Choroid plexus epithelial cell (primary cell): ENCODE measurements at regions not wholly inside any gene's neighbourhood (a gene's known extent, or its start where the extent isn't known, plus 50 kb on each side); places are given as distances from the start of the nearest gene placed in this dataset.
A peak's percentile ranks its signal among the peaks of the same experiment; 100 is the strongest.

Source experiments
- DNase-seq: peaks from one replicate; pipeline ENCODE4 v3.0.0-alpha.2; 2010; ENCODE audit warnings: low read depth
- H3K4me3 ChIP-seq: 2 replicates; pipeline ENCODE4 v1.5.1; 2011; ENCODE audit warnings: low read depth, mild to moderate bottlenecking, control low read depth, low read length, moderate library complexity
- CTCF ChIP-seq: conservative IDR thresholded peaks from 2 replicates; pipeline ENCODE4 v1.5.1; 2011; ENCODE audit warnings: low read depth, mild to moderate bottlenecking, control low read depth, inconsistent platforms, low read length, moderate library complexity

DNA sequence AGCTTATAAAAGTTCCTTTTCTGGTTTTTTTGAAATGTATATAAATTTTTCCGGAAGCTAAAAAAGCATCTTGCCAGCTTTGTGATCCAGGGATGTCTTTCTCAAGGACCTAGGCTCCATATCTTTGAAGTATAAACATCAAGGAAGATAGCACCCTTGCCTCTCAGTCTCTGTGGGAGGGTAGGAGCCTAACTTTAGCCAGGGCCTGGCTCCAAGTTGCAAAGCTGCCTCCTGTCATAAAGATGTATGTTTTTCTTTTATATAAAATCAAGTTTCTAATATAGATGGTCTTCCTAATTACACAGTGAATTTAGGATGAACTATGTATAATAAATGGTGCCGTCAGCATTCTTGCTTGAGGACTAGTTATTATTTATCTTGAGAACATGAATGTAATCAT is 612.6 kb upstream of the USP15 start:
- TF ChIP-seq CTCF = no peak
- no peak for DNase-seq
- no peak overlapping the region for H3K4me3 ChIP-seq

- no peak overlapping the region for H3K4me3 ChIP-seq
- no peak for TF ChIP-seq CTCF
- DNase-seq = no peak
Measured at GRCh38 chr12:61652265-61652664, 607.9 kb upstream of the USP15 start.

- peak; percentile 9 for TF ChIP-seq CTCF
- peak; percentile 9 for DNase-seq
- H3K4me3 ChIP-seq = no peak overlapping the region
Measured at GRCh38 chr12:61654698-61655097, 605.5 kb upstream of the USP15 start.

GRCh38 chr12:61655241-61655640 is 605.0 kb upstream of the USP15 start:
- no peak for DNase-seq
- TF ChIP-seq CTCF = no peak

GRCh38 chr12:61667676-61668075 is 592.5 kb upstream of the USP15 start:
- H3K4me3 ChIP-seq = no peak overlapping the region
- no peak for DNase-seq
- TF ChIP-seq CTCF = no peak

More at GRCh38 chr12:61655241-61655640, 605.0 kb upstream of the USP15 start:
- no peak overlapping the region for H3K4me3 ChIP-seq

- no peak for TF ChIP-seq CTCF
- no peak overlapping the region for H3K4me3 ChIP-seq
- no peak for DNase-seq
Measured at GRCh38 chr12:61676520-61676919, 583.7 kb upstream of the USP15 start.

GRCh38 chr12:61687407-61687806 is 572.8 kb upstream of the USP15 start:
- no peak for TF ChIP-seq CTCF
- no peak for DNase-seq
- no peak overlapping the region for H3K4me3 ChIP-seq
